Heart left ventricle (tissue), 16 donors: ENCODE measurements at regions not wholly inside any gene's neighbourhood (a gene's known extent, or its start where the extent isn't known, plus 50 kb on each side); places are given as distances from the start of the nearest gene placed in this dataset.

ENCODE experiments used
- ATAC-seq, 4 donors: fragments of 200-7000 bp; cut with Tn5 transposase; one replicate each; pipeline ENCODE4 v1.9.1; 2020 to 2022; ENCODE audit warnings: moderate library complexity in 4 of 4, mild to moderate bottlenecking in 3 of 4, moderate number of reproducible peaks in 1 of 4
- DNase-seq, 5 donors: peaks; one replicate each; pipeline ENCODE4 v3.0.0-alpha.2; 2020
- H3K27ac ChIP-seq, 12 donors: fragments of 200-600 bp; sonication (generic) in 4 of 12; one replicate each; pipeline versions ENCODE4 v1.5.0 to v1.8.0; 2016 to 2022; ENCODE audit warnings: mild to moderate bottlenecking in 2 of 12
- H3K27me3 ChIP-seq, 9 donors: fragments of 200-600 bp; sonication (generic) in 2 of 9; one replicate each; pipeline versions ENCODE4 v1.5.1 to v1.8.0; 2016 to 2022; ENCODE audit warnings: mild to moderate bottlenecking in 3 of 9
- H3K36me3 ChIP-seq, 9 donors: fragments of 200-600 bp; sonication (generic) in 2 of 9; one replicate each; pipeline versions ENCODE4 v1.5.0 to v1.8.0; 2018 to 2022; ENCODE audit warnings: mild to moderate bottlenecking in 2 of 9
- H3K4me1 ChIP-seq, 12 donors: fragments of 200-600 bp; sonication (generic) in 4 of 12; one replicate each; pipeline versions ENCODE4 v1.5.0 to v1.8.0; 2016 to 2022; ENCODE audit warnings: mild to moderate bottlenecking in 3 of 12
- H3K4me3 ChIP-seq, 12 donors: fragments of 200-600 bp; sonication (generic) in 4 of 12; one replicate each; pipeline versions ENCODE4 v1.5.0 to v1.8.0; 2017 to 2022; ENCODE audit warnings: mild to moderate bottlenecking in 9 of 12, moderate library complexity in 4 of 12
- H3K9me3 ChIP-seq, 12 donors: fragments of 200-600 bp; sonication (generic) in 4 of 12; one replicate each; pipeline versions ENCODE4 v1.5.0 to v1.8.0; 2016 to 2022; ENCODE audit warnings: mild to moderate bottlenecking in 1 of 12
- CTCF ChIP-seq, 12 donors: fragments of 200-600 bp; sonication (generic) in 4 of 12; IDR thresholded peaks; one replicate each; pipeline versions ENCODE4 v1.5.0 to v1.8.0; 2018 to 2022; ENCODE audit warnings: antibody characterized with exemption in 12 of 12, mild to moderate bottlenecking in 5 of 12
- POLR2A ChIP-seq, 2 donors: fragments of 450-650 bp; IDR thresholded peaks; one replicate each; pipeline ENCODE4 v1.6.1; 2017; ENCODE audit warnings: antibody characterized with exemption in 2 of 2, mild to moderate bottlenecking in 2 of 2, moderate library complexity in 2 of 2
- WGBS, 4 donors: extraction: QIAGEN DNeasy Blood & Tissue Kit in 2 of 4; methylation state at CpG; one replicate each; pipeline versions ENCODE4 v1.1.5 to v1.1.7; 2013 to 2018; 5-methylcytosine and 5-hydroxymethylcytosine counted together
- intact Hi-C, 10 donors: fragments of 100-400 bp; cut with DNase I; formaldehyde crosslinking; loops; one replicate each; pipeline versions ENCODE4 v1.11.1 to v1.14.2; 2022
- donor health status: ischemic (EF 13 %, LVEDD 7.1; RV severe dilation, severe dysfunction).
- donor health status: healthy with polysubstance abuse.
- donor health status: DM: no; HTN: yes; CAD: no.
- donor health status: DM: no; HTN: no; CAD: no.
- donor health status: ischemic (EF 25% LVEDD 6.9; RV normal size, moderate dysfunction).
- donor health status: ischemic (EF 25% LVEDD 5.7; RV mildly dilated, moderate dysfunction).
- donor health status: healthy.
- donor health status: DM: yes; HTN: yes; CAD: no.
- donor health status: ischemic (EF 35%, LVEDD 5.7; RV mildly dilated, moderate dysfunction).
- donor health status: nonischemic (EF 11% LVEDD 7.7; RV severe dilation, severe dysfunction).
- donor health status: DM: yes; HTN: yes; CAD: no.
- donor health status: PGD.
- donor health status: ischemic (EF 29% LVEDD 5.4; RV normal size, mild dysfunction).
- donor health status: nonischemic (EF 23%, LVEDD 6.1; RV moderate dilation, normal function).

- DNase-seq: no peak
- Histone ChIP-seq H3K36me3 (no peaks in the 10 kb centered on the region), H3K27me3 (peaks cover 0 to 10% (median 0%) of the 10 kb centered on the region in 9 donors), H3K4me3 (no peak overlapping the region), H3K9me3 (peaks cover 0 to 26% (median 9%) of the 10 kb centered on the region in 12 donors), H3K27ac (no peak overlapping the region), H3K4me1 (no peaks in the 10 kb centered on the region)
- ATAC-seq: no peak
- 79 to 84% (median 81%) methylated on average over 17 of the region's 17 CpGs for WGBS, 4 donors
- TF ChIP-seq POLR2A (IDR thresholded peaks at IDR 0.05) (no peak), CTCF (IDR thresholded peaks at IDR 0.05) (no peak)
- intact Hi-C loops: no loop called here
Measured at GRCh38 chr6:971981-972640, 279.2 kb upstream of the EXOC2 start.

- peaks cover 0 to 10% (median 0%) of the 10 kb centered on the region in 9 donors for H3K27me3 ChIP-seq
- H3K36me3 ChIP-seq: no peaks in the 10 kb centered on the region
- ATAC-seq (no peak), DNase-seq (no peak)
- intact Hi-C loops: no loop called here
- no peaks in the 10 kb centered on the region for H3K4me1 ChIP-seq
- WGBS, 4 donors: 72 to 80% (median 79%) methylated on average over 7 of the region's 7 CpGs
- no peaks in the 10 kb centered on the region for H3K9me3 ChIP-seq
- H3K27ac ChIP-seq: no peak overlapping the region
- TF ChIP-seq CTCF (IDR thresholded peaks at IDR 0.05) (no peak), POLR2A (IDR thresholded peaks at IDR 0.05) (no peak)
- no peak overlapping the region for H3K4me3 ChIP-seq
Measured at GRCh38 chr6:968791-969190, 275.9 kb upstream of the EXOC2 start.

DNA sequence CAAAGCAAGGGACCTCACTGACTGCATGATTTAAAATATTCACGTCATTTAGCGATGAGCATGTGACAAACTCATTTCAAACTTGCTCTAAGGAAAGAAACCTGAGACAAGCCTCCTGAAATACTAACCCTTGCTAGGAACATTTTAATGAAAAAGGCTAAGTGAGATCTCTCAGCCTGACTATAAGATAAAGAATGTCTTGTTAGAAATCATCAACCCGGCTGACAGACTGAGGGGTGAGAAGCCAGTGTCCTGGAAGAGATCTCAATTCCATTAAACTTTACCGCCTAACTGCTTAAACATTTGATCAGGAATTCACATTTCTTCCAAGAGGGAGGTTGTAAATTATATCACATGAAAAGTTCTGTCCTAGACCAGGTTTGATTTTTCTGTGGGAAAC is 274.8 kb upstream of the EXOC2 start:
- no peak overlapping the region for H3K27ac ChIP-seq
- no peaks in the 10 kb centered on the region for H3K9me3 ChIP-seq
- ATAC-seq: no peak
- no peaks in the 10 kb centered on the region for H3K4me1 ChIP-seq
- H3K27me3 ChIP-seq: peaks cover 0 to 10% (median 0%) of the 10 kb centered on the region in 9 donors
- no peak overlapping the region for H3K4me3 ChIP-seq
- TF ChIP-seq POLR2A (IDR thresholded peaks at IDR 0.05): no peak
- no peak for TF ChIP-seq CTCF (IDR thresholded peaks at IDR 0.05)
- no peaks in the 10 kb centered on the region for H3K36me3 ChIP-seq
- DNase-seq: no peak
- 88 to 91% (median 89%) methylated on average over 4 of the region's 4 CpGs for WGBS, 4 donors
- intact Hi-C loops: no loop called here

- Histone ChIP-seq H3K4me1 (no peaks in the 10 kb centered on the region), H3K27ac (no peak overlapping the region), H3K36me3 (no peaks in the 10 kb centered on the region), H3K4me3 (no peak overlapping the region), H3K27me3 (peaks cover 0 to 4% (median 0%) of the 10 kb centered on the region in 9 donors), H3K9me3 (no peaks in the 10 kb centered on the region)
- WGBS, 4 donors: 94 to 99% (median 98%) methylated on average over 2 of the region's 2 CpGs
- TF ChIP-seq POLR2A (IDR thresholded peaks at IDR 0.05) (no peak), CTCF (IDR thresholded peaks at IDR 0.05) (no peak)
- intact Hi-C loops: no loop called here
- DNase-seq: no peak
- ATAC-seq: no peak
Measured at GRCh38 chr6:965343-965742, 272.4 kb upstream of the EXOC2 start.
